A673 (cell line): ENCODE measurements at regions not wholly inside any gene's neighbourhood (a gene's known extent, or its start where the extent isn't known, plus 50 kb on each side); places are given as distances from the start of the nearest gene placed in this dataset.

Source experiments
- BruUV-seq: library from RNA; stranded (reverse); fragments of 400-500 nt; replicated peaks from 2 replicates; lab custom pipeline; 2021; lab: Mats Ljungman, UMichigan
- CTCF ChIA-PET: fragments of 300-600 bp; sonication (Branson Sonifier 250); formaldehyde crosslinking; loops from one replicate; lab custom pipeline; 2022; ENCODE audit warnings: antibody characterized with exemption; lab: Charles Lee
- POLR2A ChIA-PET: fragments of 300-600 bp; sonication (Branson Sonifier 250); formaldehyde crosslinking; loops from one replicate; lab custom pipeline; 2022; ENCODE audit warnings: antibody characterized with exemption; ENCODE audit not compliant: low non-redundant PET; lab: Charles Lee
- DNase-seq: peaks from one replicate; pipeline ENCODE4 v3.0.0-alpha.2; 2015; ENCODE audit warnings: low spot score
- H3K27ac ChIP-seq: fragments of 200-600 bp; sonication (generic); 2 replicates; pipeline ENCODE4 v1.5.1; 2016; ENCODE audit warnings: mixed run types, low read depth, mild to moderate bottlenecking, mixed read lengths, antibody characterized with exemption, low read length; ENCODE audit not compliant: poor library complexity, severe bottlenecking
- H3K27me3 ChIP-seq: fragments of 200-600 bp; sonication (generic); replicated peaks from 2 replicates; pipeline ENCODE4 v1.6.1; 2017; ENCODE audit warnings: mixed run types, low read depth, mild to moderate bottlenecking, mixed read lengths, antibody characterized with exemption, low read length; ENCODE audit not compliant: insufficient read depth, poor library complexity
- H3K36me3 ChIP-seq: fragments of 200-600 bp; sonication (generic); 2 replicates; pipeline ENCODE4 v1.6.1; 2016; ENCODE audit warnings: mixed run types, mild to moderate bottlenecking, mixed read lengths, antibody characterized with exemption, low read length; ENCODE audit not compliant: insufficient read depth, poor library complexity, severe bottlenecking
- H3K4me1 ChIP-seq: fragments of 200-600 bp; sonication (generic); 2 replicates; pipeline ENCODE4 v1.6.1; 2017; ENCODE audit warnings: mixed run types, mild to moderate bottlenecking, mixed read lengths, antibody characterized with exemption, low read length; ENCODE audit not compliant: insufficient read depth, poor library complexity, severe bottlenecking
- H3K4me3 ChIP-seq: fragments of 200-600 bp; sonication (generic); 2 replicates; pipeline ENCODE4 v1.5.1; 2016; ENCODE audit warnings: low read depth, mixed run types, mild to moderate bottlenecking, mixed read lengths, low read length; ENCODE audit not compliant: poor library complexity, severe bottlenecking
- H3K9me3 ChIP-seq: fragments of 200-600 bp; sonication (generic); 2 replicates; pipeline ENCODE4 v1.6.1; 2016; ENCODE audit warnings: mixed run types, low read depth, mild to moderate bottlenecking, mixed read lengths, antibody characterized with exemption, low read length; ENCODE audit not compliant: poor library complexity, severe bottlenecking
- EZH2 ChIP-seq: fragments of 200-600 bp; sonication (generic); IDR thresholded peaks from 2 replicates; pipeline ENCODE4 v1.6.1; 2017; ENCODE audit warnings: borderline replicate concordance, low read depth, mild to moderate bottlenecking, mixed read lengths, antibody characterized with exemption, low read length; ENCODE audit not compliant: poor library complexity, severe bottlenecking
- intact Hi-C: fragments of 100-400 bp; cut with micrococcal nuclease; formaldehyde crosslinking; loops from one replicate; pipeline ENCODE4 v1.10.0; 2022; ENCODE audit not compliant: unreplicated experiment
- TF ChIP-seq, protein P1 (sequence below): fragments of 300-800, 200-600 bp; sonication (generic); conservative IDR thresholded peaks from 2 replicates; pipeline ENCODE4 v1.5.1; 2017; ENCODE audit warnings: low read depth, mild to moderate bottlenecking, antibody characterized with exemption, low read length, moderate library complexity, mixed read lengths

DNA sequence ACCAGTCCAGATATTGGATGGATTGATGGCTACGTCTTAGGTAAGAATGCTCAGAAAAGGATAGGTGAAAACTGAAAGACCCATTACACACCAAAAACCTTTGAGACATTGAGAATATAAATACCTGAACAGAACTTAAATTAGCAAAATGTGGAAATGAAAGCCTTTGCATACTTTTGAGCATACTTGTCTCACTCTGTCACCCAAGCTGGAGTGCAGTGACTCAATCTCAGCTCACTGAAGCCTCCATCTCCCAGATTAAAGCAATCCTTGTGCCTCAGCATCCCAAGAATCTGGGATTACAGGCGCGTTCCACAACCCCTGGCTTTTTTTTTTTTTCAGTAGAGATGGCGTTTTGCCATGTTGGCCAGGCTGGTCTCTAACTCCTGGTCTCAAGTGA, 695.3 kb downstream of the DACH1 start:
- Histone ChIP-seq H3K36me3 (no peaks in the 10 kb centered on the region), H3K4me3 (no peak overlapping the region), H3K9me3 (no peaks in the 10 kb centered on the region), H3K4me1 (no peaks in the 10 kb centered on the region), H3K27me3 (no peaks in the 10 kb centered on the region), H3K27ac (no peak overlapping the region)
- POLR2A ChIA-PET: no interaction called here
- DNase-seq: no peak
- TF ChIP-seq EZH2: no peak
- TF ChIP-seq, protein P1, sequence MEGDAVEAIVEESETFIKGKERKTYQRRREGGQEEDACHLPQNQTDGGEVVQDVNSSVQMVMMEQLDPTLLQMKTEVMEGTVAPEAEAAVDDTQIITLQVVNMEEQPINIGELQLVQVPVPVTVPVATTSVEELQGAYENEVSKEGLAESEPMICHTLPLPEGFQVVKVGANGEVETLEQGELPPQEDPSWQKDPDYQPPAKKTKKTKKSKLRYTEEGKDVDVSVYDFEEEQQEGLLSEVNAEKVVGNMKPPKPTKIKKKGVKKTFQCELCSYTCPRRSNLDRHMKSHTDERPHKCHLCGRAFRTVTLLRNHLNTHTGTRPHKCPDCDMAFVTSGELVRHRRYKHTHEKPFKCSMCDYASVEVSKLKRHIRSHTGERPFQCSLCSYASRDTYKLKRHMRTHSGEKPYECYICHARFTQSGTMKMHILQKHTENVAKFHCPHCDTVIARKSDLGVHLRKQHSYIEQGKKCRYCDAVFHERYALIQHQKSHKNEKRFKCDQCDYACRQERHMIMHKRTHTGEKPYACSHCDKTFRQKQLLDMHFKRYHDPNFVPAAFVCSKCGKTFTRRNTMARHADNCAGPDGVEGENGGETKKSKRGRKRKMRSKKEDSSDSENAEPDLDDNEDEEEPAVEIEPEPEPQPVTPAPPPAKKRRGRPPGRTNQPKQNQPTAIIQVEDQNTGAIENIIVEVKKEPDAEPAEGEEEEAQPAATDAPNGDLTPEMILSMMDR: no peak
- no TSS peak for BruUV-seq
- intact Hi-C loops: no loop called here
- CTCF ChIA-PET: no interaction called here

DNA sequence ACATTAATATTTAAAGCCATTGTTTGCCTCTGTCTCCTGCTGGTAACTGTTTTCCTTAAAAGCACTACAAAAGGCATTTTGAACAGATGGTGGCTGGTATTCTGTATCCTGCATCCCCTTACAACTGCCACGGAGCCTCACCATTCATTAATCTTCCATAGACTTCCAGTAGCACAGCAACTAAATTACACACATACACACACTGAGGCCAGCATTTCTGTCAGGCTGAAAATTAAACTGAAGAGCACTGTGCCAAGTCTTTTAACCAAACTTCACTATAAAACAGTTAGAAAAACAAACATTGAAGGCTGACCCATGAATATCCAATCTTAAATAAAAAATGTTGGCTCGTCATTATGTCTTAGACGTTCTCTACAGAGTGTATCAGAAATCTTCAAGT, 697.8 kb downstream of the DACH1 start:
- POLR2A ChIA-PET: no interaction called here
- CTCF ChIA-PET: no interaction called here
- H3K4me3 ChIP-seq: no peak overlapping the region
- no peak for DNase-seq
- H3K4me1 ChIP-seq: no peaks in the 10 kb centered on the region
- BruUV-seq: no TSS peak
- no peaks in the 10 kb centered on the region for H3K36me3 ChIP-seq
- H3K27me3 ChIP-seq: no peaks in the 10 kb centered on the region
- no peak for TF ChIP-seq EZH2
- TF ChIP-seq, protein P1: no peak
- no peak overlapping the region for H3K27ac ChIP-seq
- no peaks in the 10 kb centered on the region for H3K9me3 ChIP-seq
- intact Hi-C loops: no loop called here

DNA sequence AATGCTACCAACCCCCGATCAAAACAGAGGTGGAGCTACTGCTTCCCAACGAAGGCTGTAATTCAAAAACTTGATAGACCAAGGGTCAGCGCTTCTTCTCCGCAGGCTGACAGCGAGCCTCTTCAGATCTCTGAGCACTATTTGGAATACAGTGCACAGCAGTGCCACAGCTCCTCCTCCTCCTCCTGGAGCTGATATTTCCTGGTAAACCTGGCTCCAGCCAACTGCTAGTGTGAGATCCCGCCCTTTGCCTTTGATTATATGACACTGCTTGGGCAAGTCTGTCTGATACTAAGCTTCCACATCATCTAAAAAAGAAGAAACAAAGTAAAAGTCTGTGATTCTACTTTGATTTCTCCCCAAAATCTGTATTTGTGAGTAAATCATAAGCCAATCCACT, 710.5 kb downstream of the DACH1 start:
- POLR2A ChIA-PET: no interaction called here
- intact Hi-C loops: no loop called here
- Histone ChIP-seq H3K27ac (no peak overlapping the region), H3K4me1 (no peaks in the 10 kb centered on the region), H3K9me3 (no peaks in the 10 kb centered on the region), H3K4me3 (no peak overlapping the region), H3K36me3 (no peaks in the 10 kb centered on the region), H3K27me3 (no peaks in the 10 kb centered on the region)
- TF ChIP-seq, protein P1: no peak
- TF ChIP-seq EZH2: no peak
- BruUV-seq: no TSS peak
- no peak for DNase-seq
- CTCF ChIA-PET: no interaction called here
